H9 (cell line): ENCODE measurements at regions not wholly inside any gene's neighbourhood (a gene's known extent, or its start where the extent isn't known, plus 50 kb on each side); places are given as distances from the start of the nearest gene placed in this dataset.

ENCODE experiments used
- DNase-seq: peaks from one replicate; pipeline ENCODE4 v3.0.0-alpha.2; 2017
- H2AFZ ChIP-seq: one replicate; pipeline ENCODE4 v1.6.1; 2013; ENCODE audit warnings: mild to moderate bottlenecking, low read length, control low read depth, moderate library complexity
- H2AK5ac ChIP-seq: 2 replicates; pipeline ENCODE4 v1.6.1; 2013; ENCODE audit warnings: low read length, control low read depth, mixed read lengths; ENCODE audit not compliant: insufficient read length
- H2BK120ac ChIP-seq: one replicate; pipeline ENCODE4 v1.6.1; 2013; ENCODE audit warnings: low read depth, mild to moderate bottlenecking, low read length, control low read depth, inconsistent platforms; ENCODE audit not compliant: poor library complexity, severe bottlenecking
- H2BK12ac ChIP-seq: 2 replicates; pipeline ENCODE4 v1.6.1; 2013; ENCODE audit warnings: low read length, control low read depth, mixed read lengths, low read depth; ENCODE audit not compliant: insufficient read length
- H2BK15ac ChIP-seq: 2 replicates; pipeline ENCODE4 v1.6.1; 2013; ENCODE audit warnings: low read depth, low read length, control low read depth
- H2BK20ac ChIP-seq: one replicate; pipeline ENCODE4 v1.6.1; 2013; ENCODE audit warnings: low read depth, mild to moderate bottlenecking, low read length, control low read depth, inconsistent platforms; ENCODE audit not compliant: poor library complexity, severe bottlenecking
- H2BK5ac ChIP-seq: 2 replicates; pipeline ENCODE4 v1.6.1; 2013; ENCODE audit warnings: low read length, control low read depth, mixed read lengths; ENCODE audit not compliant: insufficient read length
- H3K14ac ChIP-seq: 2 replicates; pipeline ENCODE4 v1.6.1; 2013; ENCODE audit warnings: low read length, control low read depth; ENCODE audit not compliant: insufficient read depth
- H3K18ac ChIP-seq: 2 replicates; pipeline ENCODE4 v1.6.1; 2013; ENCODE audit warnings: low read depth, mild to moderate bottlenecking, mixed read lengths, low read length, control low read depth; ENCODE audit not compliant: insufficient read length
- H3K23ac ChIP-seq: 2 replicates; pipeline ENCODE4 v1.6.1; 2013; ENCODE audit warnings: low read length, control low read depth, mixed read lengths, low read depth; ENCODE audit not compliant: insufficient read length
- H3K23me2 ChIP-seq: 2 replicates; pipeline ENCODE4 v1.6.1; 2013; ENCODE audit warnings: low read depth, mild to moderate bottlenecking, mixed read lengths, low read length, control low read depth; ENCODE audit not compliant: insufficient read length, poor library complexity, severe bottlenecking
- H3K27ac ChIP-seq: 2 replicates; pipeline ENCODE4 v1.5.1; 2013; ENCODE audit warnings: low read length, control low read depth, mixed read lengths, low read depth; ENCODE audit not compliant: insufficient read length
- H3K27me3 ChIP-seq: 2 replicates; pipeline ENCODE4 v1.6.1; 2013; ENCODE audit warnings: low read length, control low read depth, inconsistent platforms; ENCODE audit not compliant: insufficient read depth
- H3K4ac ChIP-seq: 2 replicates; pipeline ENCODE4 v1.6.1; 2013; ENCODE audit warnings: low read depth, mild to moderate bottlenecking, control low read depth, inconsistent platforms, low read length, moderate library complexity
- H3K4me1 ChIP-seq: 2 replicates; pipeline ENCODE4 v1.6.1; 2013; ENCODE audit warnings: low read length, control low read depth, inconsistent platforms; ENCODE audit not compliant: insufficient read depth
- H3K4me2 ChIP-seq: 2 replicates; pipeline ENCODE4 v1.6.1; 2013; ENCODE audit warnings: low read length, control low read depth, mixed read lengths; ENCODE audit not compliant: insufficient read length, insufficient read depth
- H3K56ac ChIP-seq: 2 replicates; pipeline ENCODE4 v1.6.1; 2013; ENCODE audit warnings: low read depth, mild to moderate bottlenecking, mixed read lengths, low read length, control low read depth; ENCODE audit not compliant: insufficient read length
- H3K79me1 ChIP-seq: 2 replicates; pipeline ENCODE4 v1.6.1; 2013; ENCODE audit warnings: low read depth, mild to moderate bottlenecking, moderate library complexity, low read length, control low read depth, inconsistent platforms; ENCODE audit not compliant: insufficient read depth, poor library complexity, severe bottlenecking
- H3K79me2 ChIP-seq: 2 replicates; pipeline ENCODE4 v1.6.1; 2013; ENCODE audit warnings: low read length, control low read depth, inconsistent platforms; ENCODE audit not compliant: insufficient read depth
- H3K9ac ChIP-seq: 2 replicates; pipeline ENCODE4 v1.6.1; 2013; ENCODE audit warnings: low read length, control low read depth, mixed read lengths; ENCODE audit not compliant: insufficient read length; ENCODE audit errors: extremely low read depth
- H3K9me3 ChIP-seq: one replicate; pipeline ENCODE4 v1.6.1; 2013; ENCODE audit warnings: low read depth, low read length, inconsistent platforms; ENCODE audit not compliant: control insufficient read depth
- H3T11ph ChIP-seq: one replicate; pipeline ENCODE4 v1.6.1; 2013; ENCODE audit warnings: mild to moderate bottlenecking, low read length, control low read depth, inconsistent platforms
- H4K20me1 ChIP-seq: one replicate; pipeline ENCODE4 v1.6.1; 2013; ENCODE audit not compliant: control insufficient read depth, insufficient read length, insufficient read depth
- H4K5ac ChIP-seq: 2 replicates; pipeline ENCODE4 v1.6.1; 2013; ENCODE audit warnings: low read depth, mild to moderate bottlenecking, mixed read lengths, low read length, control low read depth; ENCODE audit not compliant: insufficient read length
- H4K8ac ChIP-seq: replicated peaks from 2 replicates; pipeline ENCODE4 v1.6.1; 2013; ENCODE audit warnings: low read length, control low read depth, mixed read lengths, low read depth; ENCODE audit not compliant: insufficient read length
- H4K91ac ChIP-seq: 2 replicates; pipeline ENCODE4 v1.6.1; 2013; ENCODE audit warnings: low read depth, mild to moderate bottlenecking, moderate library complexity, mixed read lengths, low read length, control low read depth; ENCODE audit not compliant: insufficient read length
- H3K27ac Mint-ChIP-seq, 3 experiments: 2 replicates in 2 of 3; 3 replicates in 1 of 3; pipeline ENCODE4 v1.8.0; 2020 to 2021; ENCODE audit warnings: mixed read lengths in 3 of 3, mild to moderate bottlenecking in 1 of 3, moderate library complexity in 1 of 3
- H3K27me3 Mint-ChIP-seq: 2 replicates; pipeline ENCODE4 v1.8.0; 2021; ENCODE audit warnings: low read depth, mild to moderate bottlenecking, moderate library complexity, mixed read lengths
- H3K36me3 Mint-ChIP-seq, 3 experiments: 2 replicates in 2 of 3; 3 replicates in 1 of 3; pipeline ENCODE4 v1.8.0; 2020 to 2021; ENCODE audit warnings: low read depth in 3 of 3, mixed read lengths in 3 of 3; ENCODE audit not compliant: insufficient read depth in 1 of 3
- H3K4me1 Mint-ChIP-seq, 2 experiments: 2 replicates each; pipeline ENCODE4 v1.8.0; 2020; ENCODE audit warnings: mixed read lengths in 2 of 2
- H3K4me3 Mint-ChIP-seq, 2 experiments: 2 replicates in 1 of 2; 3 replicates in 1 of 2; pipeline ENCODE4 v1.8.0; 2020 to 2021; ENCODE audit warnings: mild to moderate bottlenecking in 2 of 2, mixed read lengths in 2 of 2, moderate library complexity in 1 of 2
- H3K9me3 Mint-ChIP-seq, 2 experiments: 2 replicates in 1 of 2; 3 replicates in 1 of 2; pipeline ENCODE4 v1.8.0; 2020; ENCODE audit warnings: mild to moderate bottlenecking in 2 of 2, mixed read lengths in 2 of 2, moderate library complexity in 1 of 2
- CTCF ChIP-seq: fragments of 200-600 bp; sonication (generic); conservative IDR thresholded peaks from 3 replicates; pipeline ENCODE4 v1.8.0; 2021; ENCODE audit warnings: antibody characterized with exemption, mild to moderate bottlenecking

GRCh38 chr6:141906569-141907080 lies 226.1 kb upstream of the GJE1 start:
- Histone ChIP-seq H3K9ac (no peak overlapping the region), H2BK5ac (no peak overlapping the region), H4K91ac (no peak overlapping the region), H4K20me1 (no peaks in the 10 kb centered on the region), H3K27ac (no peak overlapping the region), H3K56ac (no peak overlapping the region), H3K14ac (no peak overlapping the region), H2BK12ac (no peak overlapping the region), H3K27me3 (no peaks in the 10 kb centered on the region), H4K5ac (no peak overlapping the region), H2BK120ac (no peak overlapping the region), H3K4me1 (no peaks in the 10 kb centered on the region), H3K79me2 (no peaks in the 10 kb centered on the region), H3K4ac (no peak overlapping the region), H3K23me2 (no peaks in the 10 kb centered on the region), H2AFZ (no peak overlapping the region), H3K23ac (no peak overlapping the region), H3K9me3 (no peaks in the 10 kb centered on the region), H4K8ac (no peak overlapping the region), H3T11ph (no peak overlapping the region), H2AK5ac (no peak overlapping the region), H3K4me2 (no peak overlapping the region), H3K79me1 (no peaks in the 10 kb centered on the region), H2BK20ac (no peak overlapping the region), H3K18ac (no peak overlapping the region), H2BK15ac (no peak overlapping the region)
- Mint-ChIP-seq H3K4me3 (no peak overlapping the region), H3K4me1 (peaks cover 11% of the 10 kb centered on the region in 2 experiments; a peak in 3 of 4 replicates), H3K36me3 (peaks cover 0 to 17% (median 14%) of the 10 kb centered on the region in 3 experiments; a peak in 6 of 7 replicates), H3K27ac (no peak overlapping the region), H3K27me3 (no peaks in the 10 kb centered on the region), H3K9me3 (no peaks in the 10 kb centered on the region)
- no peak for TF ChIP-seq CTCF
- DNase-seq, result no peak
